Naive thymus-derived CD4-positive, alpha-beta T cell (primary cell): ENCODE measurements at regions not wholly inside any gene's neighbourhood (a gene's known extent, or its start where the extent isn't known, plus 50 kb on each side); places are given as distances from the start of the nearest gene placed in this dataset.

Source experiments
- ATAC-seq: fragments of 150-1000 bp; cut with Tn5 transposase; 2 replicates; pipeline ENCODE4 v1.10.0; 2021; ENCODE audit warnings: mild to moderate bottlenecking, moderate library complexity
- CTCF ChIA-PET: fragments of 350-600 bp; sonication (Branson Sonifier 250); formaldehyde crosslinking; loops from one replicate; lab custom pipeline; 2021; ENCODE audit warnings: antibody characterized with exemption; lab: Charles Lee
- POLR2A ChIA-PET: fragments of 350-600 bp; sonication (Branson Sonifier 250); formaldehyde crosslinking; loops from one replicate; lab custom pipeline; 2021; ENCODE audit warnings: antibody characterized with exemption, inconsistent platforms; lab: Charles Lee
- DNase-seq, 9 donors: peaks; one replicate each; pipeline versions ENCODE4 v3.0.0 to v3.0.0-alpha.2; 2020 to 2022; ENCODE audit warnings: mixed read lengths in 1 of 9
- H3K27ac ChIP-seq: one replicate; pipeline ENCODE4 v1.7.0; 2013; ENCODE audit warnings: mild to moderate bottlenecking, low read depth, low read length, moderate library complexity
- H3K27me3 ChIP-seq, 2 donors: one replicate each; pipeline ENCODE4 v1.7.0; 2013; ENCODE audit warnings: low read length in 2 of 2, mild to moderate bottlenecking in 2 of 2, moderate library complexity in 2 of 2; ENCODE audit not compliant: control insufficient read depth in 2 of 2, insufficient read depth in 2 of 2
- H3K36me3 ChIP-seq, 3 experiments: 1 replicate in 2 of 3; 2 replicates in 1 of 3; pipeline ENCODE4 v1.7.0; 2013; ENCODE audit warnings: low read length in 3 of 3, mild to moderate bottlenecking in 3 of 3, moderate library complexity in 1 of 3; ENCODE audit not compliant: insufficient read depth in 3 of 3, control insufficient read depth in 2 of 3
- H3K4me1 ChIP-seq, 2 donors: one replicate each; pipeline ENCODE4 v1.7.0; 2013; ENCODE audit warnings: low read length in 2 of 2, mild to moderate bottlenecking in 2 of 2, moderate library complexity in 1 of 2; ENCODE audit not compliant: control insufficient read depth in 2 of 2, insufficient read depth in 2 of 2
- H3K4me3 ChIP-seq: 2 replicates; pipeline ENCODE4 v1.7.0; 2013; ENCODE audit warnings: mild to moderate bottlenecking, low read length
- H3K9me3 ChIP-seq, 3 experiments: 1 replicate in 2 of 3; 2 replicates in 1 of 3; pipeline ENCODE4 v1.7.0; 2013; ENCODE audit warnings: low read length in 3 of 3; ENCODE audit not compliant: control insufficient read depth in 2 of 3
- H3K27ac Mint-ChIP-seq, 9 donors: one replicate each; pipeline ENCODE4 v1.8.0; 2020 to 2022; ENCODE audit warnings: mixed read lengths in 9 of 9, mild to moderate bottlenecking in 8 of 9, moderate library complexity in 5 of 9, inconsistent platforms in 2 of 9
- H3K27me3 Mint-ChIP-seq, 5 donors: one replicate each; pipeline ENCODE4 v1.8.0; 2021 to 2022; ENCODE audit warnings: mixed read lengths in 5 of 5, mild to moderate bottlenecking in 1 of 5
- H3K36me3 Mint-ChIP-seq, 5 donors: one replicate each; pipeline ENCODE4 v1.8.0; 2020 to 2022; ENCODE audit warnings: mixed read lengths in 5 of 5, mild to moderate bottlenecking in 3 of 5, inconsistent platforms in 1 of 5
- H3K4me1 Mint-ChIP-seq, 7 donors: one replicate each; pipeline ENCODE4 v1.8.0; 2020 to 2022; ENCODE audit warnings: mixed read lengths in 7 of 7, mild to moderate bottlenecking in 3 of 7, inconsistent platforms in 1 of 7
- H3K4me3 Mint-ChIP-seq, 10 donors: one replicate each; pipeline ENCODE4 v1.8.0; 2020 to 2022; ENCODE audit warnings: mild to moderate bottlenecking in 10 of 10, mixed read lengths in 10 of 10, moderate library complexity in 6 of 10, inconsistent platforms in 2 of 10
- H3K9me3 Mint-ChIP-seq, 11 donors: one replicate each; pipeline ENCODE4 v1.8.0; 2020 to 2022; ENCODE audit warnings: mixed read lengths in 11 of 11, mild to moderate bottlenecking in 4 of 11, inconsistent platforms in 1 of 11, moderate library complexity in 1 of 11
- intact Hi-C, 2 donors: fragments of 100-400 bp; cut with micrococcal nuclease; formaldehyde crosslinking; loops; one replicate each; pipeline ENCODE4 v1.15.1; 2023

GRCh38 chr6:124877468-124877867 lies 84.8 kb upstream of the RNF217 start:
- ATAC-seq (no peak), DNase-seq (no peak)
- Mint-ChIP-seq H3K4me3 (no peak overlapping the region), H3K4me1 (peaks cover 2 to 9% (median 5%) of the 10 kb centered on the region in 7 donors), H3K9me3 (peaks cover 0 to 1% (median 0%) of the 10 kb centered on the region in 11 donors), H3K36me3 (no peaks in the 10 kb centered on the region), H3K27me3 (peaks cover 0 to 15% (median 3%) of the 10 kb centered on the region in 5 donors), H3K27ac (no peak overlapping the region)
- intact Hi-C loops = no loop called here
- Histone ChIP-seq H3K9me3 (no peaks in the 10 kb centered on the region), H3K4me1 (no peaks in the 10 kb centered on the region), H3K27ac (no peak overlapping the region), H3K4me3 (no peak overlapping the region), H3K27me3 (no peaks in the 10 kb centered on the region), H3K36me3 (no peaks in the 10 kb centered on the region)
- CTCF ChIA-PET = no interaction called here
- POLR2A ChIA-PET = no interaction called here

DNA sequence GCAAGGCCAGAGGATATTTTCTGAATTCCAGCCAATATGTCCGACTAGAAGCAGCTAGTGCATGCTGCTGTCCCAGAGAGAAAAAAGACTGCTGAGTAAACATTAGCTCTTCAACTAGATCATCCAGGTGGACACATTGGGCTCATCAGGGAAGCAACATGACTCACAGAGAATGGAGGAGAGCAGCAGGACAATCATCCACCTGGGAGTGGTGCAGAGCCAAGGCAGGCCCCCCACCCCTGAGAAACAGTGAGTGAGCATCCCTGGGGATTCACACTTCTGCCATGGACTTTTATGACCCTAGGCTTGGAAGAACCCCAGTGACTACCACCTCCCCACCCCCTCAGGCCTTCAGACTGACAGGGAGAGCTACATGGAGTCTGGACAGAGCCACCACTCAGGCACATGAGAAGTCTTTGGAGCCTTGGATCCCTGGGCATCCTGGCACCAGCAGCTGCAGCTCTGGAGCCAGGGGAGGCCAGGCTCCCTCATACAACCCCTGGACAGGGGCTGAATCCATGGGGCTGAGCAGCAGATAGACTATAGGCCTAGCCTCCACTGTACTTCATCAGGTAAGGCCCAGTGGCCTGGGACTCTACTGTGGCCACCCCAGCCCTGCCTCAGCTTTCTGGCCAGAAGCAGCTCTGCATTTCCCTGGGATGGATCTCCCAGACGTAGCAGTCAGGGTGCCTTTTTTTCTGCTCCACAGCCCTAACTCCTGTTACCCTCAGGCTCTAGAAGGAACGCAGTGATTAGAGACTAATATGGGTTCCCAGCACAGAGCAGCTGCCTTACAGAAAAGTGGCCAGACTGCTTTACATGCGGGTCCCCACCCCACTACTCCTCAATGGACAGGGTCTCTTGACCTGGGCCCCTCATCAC lies 82.9 kb upstream of the RNF217 start:
- no peaks in the 10 kb centered on the region for H3K4me1 ChIP-seq
- DNase-seq = no peak
- H3K36me3 ChIP-seq = no peaks in the 10 kb centered on the region
- H3K27ac ChIP-seq = no peak overlapping the region
- POLR2A ChIA-PET = no interaction called here
- Mint-ChIP-seq H3K27ac (no peak overlapping the region), H3K27me3 (peaks cover 0 to 15% (median 3%) of the 10 kb centered on the region in 5 donors), H3K4me1 (peaks cover 4 to 18% (median 15%) of the 10 kb centered on the region in 7 donors), H3K36me3 (no peaks in the 10 kb centered on the region), H3K9me3 (peaks cover 0 to 1% (median 0%) of the 10 kb centered on the region in 11 donors), H3K4me3 (no peak overlapping the region)
- H3K27me3 ChIP-seq = no peaks in the 10 kb centered on the region
- ATAC-seq = no peak
- no peaks in the 10 kb centered on the region for H3K9me3 ChIP-seq
- CTCF ChIA-PET = no interaction called here
- no peak overlapping the region for H3K4me3 ChIP-seq
- intact Hi-C loops = no loop called here

DNA sequence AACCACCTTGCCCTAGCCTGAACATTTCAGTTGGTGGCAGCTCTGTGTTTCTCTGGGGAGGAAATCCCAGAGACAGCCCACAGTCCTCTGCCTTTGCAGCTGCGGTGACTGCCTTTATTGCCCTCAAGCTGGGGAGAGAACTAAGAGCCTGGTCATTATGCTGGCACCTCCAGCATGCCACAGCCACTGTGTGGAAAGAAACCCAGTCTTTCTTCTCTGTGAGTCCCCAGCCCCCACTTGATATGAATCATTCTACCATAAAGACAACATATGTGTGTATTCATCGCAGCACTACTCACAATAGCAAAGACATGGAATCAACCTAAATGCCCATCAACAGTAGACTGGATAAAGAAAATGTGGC lies 82.3 kb upstream of the RNF217 start:
- Mint-ChIP-seq H3K4me1 (peaks cover 4 to 18% (median 15%) of the 10 kb centered on the region in 7 donors), H3K9me3 (peaks cover 0 to 1% (median 0%) of the 10 kb centered on the region in 11 donors), H3K27me3 (peaks cover 0 to 15% (median 1%) of the 10 kb centered on the region in 5 donors), H3K36me3 (no peaks in the 10 kb centered on the region), H3K27ac (no peak overlapping the region), H3K4me3 (no peak overlapping the region)
- no peaks in the 10 kb centered on the region for H3K36me3 ChIP-seq
- POLR2A ChIA-PET = no interaction called here
- no peaks in the 10 kb centered on the region for H3K27me3 ChIP-seq
- CTCF ChIA-PET = no interaction called here
- DNase-seq = no peak
- no peak overlapping the region for H3K4me3 ChIP-seq
- no peaks in the 10 kb centered on the region for H3K4me1 ChIP-seq
- no peaks in the 10 kb centered on the region for H3K9me3 ChIP-seq
- no peak overlapping the region for H3K27ac ChIP-seq
- no peak for ATAC-seq
- intact Hi-C loops = no loop called here

- Mint-ChIP-seq H3K4me3 (no peak overlapping the region), H3K4me1 (peaks cover 4 to 18% (median 15%) of the 10 kb centered on the region in 7 donors), H3K27ac (no peak overlapping the region), H3K36me3 (no peaks in the 10 kb centered on the region), H3K9me3 (no peaks in the 10 kb centered on the region), H3K27me3 (peaks cover 0 to 13% (median 0%) of the 10 kb centered on the region in 5 donors)
- H3K27me3 ChIP-seq = no peaks in the 10 kb centered on the region
- no peak for DNase-seq
- H3K9me3 ChIP-seq = no peaks in the 10 kb centered on the region
- no peak for ATAC-seq
- H3K4me3 ChIP-seq = no peak overlapping the region
- CTCF ChIA-PET = no interaction called here
- H3K36me3 ChIP-seq = no peaks in the 10 kb centered on the region
- H3K4me1 ChIP-seq = no peaks in the 10 kb centered on the region
- H3K27ac ChIP-seq = no peak overlapping the region
- intact Hi-C loops = no loop called here
- POLR2A ChIA-PET = no interaction called here
These were observed 80.2 kb upstream of the RNF217 start for GRCh38 chr6:124881898-124882578.

DNA sequence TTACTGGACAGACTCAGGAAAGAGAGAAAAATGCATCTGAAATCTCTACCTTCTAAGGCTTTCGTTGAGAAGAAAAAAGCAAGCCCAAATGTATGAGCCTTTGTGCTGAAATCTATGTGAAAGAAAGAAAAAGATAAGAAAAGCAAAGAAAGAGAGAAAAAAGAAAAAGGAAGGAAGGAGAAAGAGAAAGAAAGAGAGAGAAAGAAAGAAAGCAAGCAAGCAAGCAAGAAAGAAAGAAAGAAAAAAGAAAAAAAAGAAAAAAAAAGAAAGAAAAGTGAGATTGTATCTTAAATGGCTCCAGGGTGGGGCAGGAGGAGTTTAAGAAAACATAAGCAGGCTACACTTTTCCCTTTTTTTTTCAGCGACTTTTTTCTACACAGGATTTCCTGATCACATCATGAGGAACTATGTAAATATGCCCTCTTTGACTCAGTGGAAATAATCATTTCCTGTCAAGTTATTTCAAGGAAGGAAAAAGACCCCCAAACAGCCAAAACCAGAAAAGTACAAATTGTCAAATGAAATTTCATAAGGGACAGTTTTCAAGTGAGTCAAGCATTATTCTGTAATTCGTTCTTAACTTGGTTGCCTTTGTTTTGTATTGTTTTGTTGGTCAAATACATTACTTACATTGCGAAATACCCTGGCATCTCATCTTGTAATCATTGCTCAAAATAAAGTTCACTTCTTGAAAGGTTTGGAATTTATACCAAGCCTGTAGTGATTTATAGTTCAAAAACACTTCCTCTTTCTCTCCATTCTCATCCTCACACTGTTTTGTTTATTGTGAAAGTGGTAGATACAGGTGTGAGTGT lies 79.5 kb upstream of the RNF217 start:
- Mint-ChIP-seq H3K4me3 (no peak overlapping the region), H3K27ac (peak overlapping the region in 1 of 9 donors; percentile 66), H3K4me1 (peaks cover 5 to 25% (median 15%) of the 10 kb centered on the region in 7 donors), H3K36me3 (no peaks in the 10 kb centered on the region), H3K9me3 (no peaks in the 10 kb centered on the region), H3K27me3 (peaks cover 0 to 6% (median 0%) of the 10 kb centered on the region in 5 donors)
- Histone ChIP-seq H3K36me3 (no peaks in the 10 kb centered on the region), H3K9me3 (no peaks in the 10 kb centered on the region), H3K27ac (no peak overlapping the region), H3K27me3 (no peaks in the 10 kb centered on the region), H3K4me1 (no peaks in the 10 kb centered on the region), H3K4me3 (no peak overlapping the region)
- ChIA-PET POLR2A (no interaction called here), CTCF (no interaction called here)
- no peak for DNase-seq
- no peak for ATAC-seq
- intact Hi-C loops = no loop called here

DNA sequence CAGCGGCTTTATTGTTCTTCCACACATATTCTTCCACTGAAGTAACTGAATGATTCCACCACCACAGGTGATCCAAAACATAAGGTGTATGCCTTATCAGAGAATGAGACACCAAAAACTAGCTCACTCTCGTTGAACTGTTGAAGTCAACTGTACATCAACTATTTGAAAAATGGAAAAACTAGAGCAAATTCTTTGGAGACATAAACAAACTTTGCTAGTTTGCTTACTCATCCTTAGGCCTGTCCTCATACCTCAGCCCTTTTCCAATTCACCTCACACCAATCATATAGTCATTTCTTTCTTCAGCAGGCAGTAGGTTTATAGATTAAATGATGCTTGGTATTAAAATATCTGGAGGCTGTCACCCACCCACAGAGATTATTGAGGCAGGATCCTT lies 77.1 kb upstream of the RNF217 start:
- ATAC-seq (no peak), DNase-seq (no peak)
- H3K27ac ChIP-seq = no peak overlapping the region
- Mint-ChIP-seq H3K27me3 (no peaks in the 10 kb centered on the region), H3K4me1 (peaks cover 16 to 43% (median 30%) of the 10 kb centered on the region in 7 donors), H3K36me3 (no peaks in the 10 kb centered on the region), H3K4me3 (no peak overlapping the region), H3K27ac (no peak overlapping the region), H3K9me3 (no peaks in the 10 kb centered on the region)
- H3K4me3 ChIP-seq = no peak overlapping the region
- no peaks in the 10 kb centered on the region for H3K9me3 ChIP-seq
- no peaks in the 10 kb centered on the region for H3K36me3 ChIP-seq
- CTCF ChIA-PET = no interaction called here
- no peaks in the 10 kb centered on the region for H3K4me1 ChIP-seq
- intact Hi-C loops = no loop called here
- POLR2A ChIA-PET = no interaction called here
- no peaks in the 10 kb centered on the region for H3K27me3 ChIP-seq
